GM18519 (cell line): ENCODE measurements at regions not wholly inside any gene's neighbourhood (a gene's known extent, or its start where the extent isn't known, plus 50 kb on each side); places are given as distances from the start of the nearest gene placed in this dataset.

ENCODE experiments used
- ATAC-seq: cut with Tn5 transposase; IDR thresholded peaks from one replicate; pipeline ENCODE4 v1.9.1; 2021; ENCODE audit warnings: mild to moderate bottlenecking, moderate library complexity; ENCODE audit not compliant: unreplicated experiment, low FRiP score

GRCh38 chr4:156038772-156039171, 85.1 kb upstream of the CTSO start:
- ATAC-seq = no peak

- ATAC-seq = no peak
Observed at GRCh38 chr4:156036496-156036895, 82.8 kb upstream of the CTSO start.

GRCh38 chr4:156029691-156030090, 76.0 kb upstream of the CTSO start:
- ATAC-seq = no peak

GRCh38 chr4:156021298-156021697, 67.6 kb upstream of the CTSO start:
- no peak for ATAC-seq

GRCh38 chr4:156019246-156019645, 65.6 kb upstream of the CTSO start:
- ATAC-seq = no peak

- no peak for ATAC-seq
Observed at GRCh38 chr4:156018383-156018782, 64.7 kb upstream of the CTSO start.

- ATAC-seq = no peak
Observed at GRCh38 chr4:156015781-156016180, 62.1 kb upstream of the CTSO start.

- no peak for ATAC-seq
Observed at GRCh38 chr4:156006192-156006591, 52.5 kb upstream of the CTSO start.
